GM19372 (cell line): ENCODE measurements at regions not wholly inside any gene's neighbourhood (a gene's known extent, or its start where the extent isn't known, plus 50 kb on each side); places are given as distances from the start of the nearest gene placed in this dataset.
"Not testable (repeated sequence)": the region's sequence is repeated elsewhere in the genome, so short reads cannot be mapped to it uniquely, and the experiment has no call there.

Experiments used
- ATAC-seq: cut with Tn5 transposase; IDR thresholded peaks from one replicate; pipeline ENCODE4 v1.9.1; 2021; ENCODE audit warnings: mild to moderate bottlenecking, low read depth, moderate library complexity; ENCODE audit not compliant: unreplicated experiment

- not testable (repeated sequence) for ATAC-seq
Measured at GRCh38 chr5:104316676-104317075, 754.1 kb upstream of the NUDT12 start.

GRCh38 chr5:104312481-104312880 is 749.9 kb upstream of the NUDT12 start:
- ATAC-seq: no peak

- ATAC-seq: no peak
Measured at GRCh38 chr5:104305602-104306001, 743.0 kb upstream of the NUDT12 start.

GRCh38 chr5:104299998-104300706 is 737.6 kb upstream of the NUDT12 start:
- no peak for ATAC-seq

- no peak for ATAC-seq
Measured at GRCh38 chr5:104298518-104298917, 735.9 kb upstream of the NUDT12 start.

- no peak for ATAC-seq
Measured at GRCh38 chr5:104297076-104297475, 734.5 kb upstream of the NUDT12 start.

GRCh38 chr5:104295991-104296390 is 733.4 kb upstream of the NUDT12 start:
- ATAC-seq: no peak

- no peak for ATAC-seq
Measured at GRCh38 chr5:104283136-104283535, 720.5 kb upstream of the NUDT12 start.

GRCh38 chr5:104273725-104274124 is 711.1 kb upstream of the NUDT12 start:
- no peak for ATAC-seq

- no peak for ATAC-seq
Measured at GRCh38 chr5:104267320-104268015, 704.9 kb upstream of the NUDT12 start.

- ATAC-seq: no peak
Measured at GRCh38 chr5:104266161-104266560, 703.6 kb upstream of the NUDT12 start.

GRCh38 chr5:104265531-104266140 is 703.0 kb upstream of the NUDT12 start:
- no peak for ATAC-seq

GRCh38 chr5:104247260-104247659 is 684.7 kb upstream of the NUDT12 start:
- ATAC-seq: no peak

GRCh38 chr5:104241046-104241445 is 678.5 kb upstream of the NUDT12 start:
- no peak for ATAC-seq

- no peak for ATAC-seq
Measured at GRCh38 chr5:104237586-104237985, 675.0 kb upstream of the NUDT12 start.

GRCh38 chr5:104223885-104224773 is 661.5 kb upstream of the NUDT12 start:
- ATAC-seq: no peak

GRCh38 chr5:104218200-104218599 is 655.6 kb upstream of the NUDT12 start:
- ATAC-seq: no peak

GRCh38 chr5:104213216-104213615 is 650.6 kb upstream of the NUDT12 start:
- no peak for ATAC-seq

- no peak for ATAC-seq
Measured at GRCh38 chr5:104199771-104200170, 637.2 kb upstream of the NUDT12 start.

GRCh38 chr5:104198156-104198555 is 635.6 kb upstream of the NUDT12 start:
- ATAC-seq: no peak

GRCh38 chr5:104189909-104190308 is 627.3 kb upstream of the NUDT12 start:
- ATAC-seq: no peak
